ENCODE measurements at regions not wholly inside any gene's neighbourhood (a gene's known extent, or its start where the extent isn't known, plus 50 kb on each side); places are given as distances from the start of the nearest gene placed in this dataset.
"Not testable (repeated sequence)": the region's sequence is repeated elsewhere in the genome, so short reads cannot be mapped to it uniquely, and the experiment has no call there.

- H3K27me3 Mint-ChIP-seq; ATAC-seq; H3K27me3 ChIP-seq (ENCODE audit: control insufficient read depth in 2 of 2, insufficient read depth in 2 of 2, low read length in 2 of 2); H3K9me3 ChIP-seq (ENCODE audit: control insufficient read depth in 2 of 3, low read length in 3 of 3); H3K4me3 Mint-ChIP-seq; CTCF ChIA-PET; intact Hi-C loops (cut with micrococcal nuclease); H3K36me3 ChIP-seq (ENCODE audit: control insufficient read depth in 2 of 3, insufficient read depth in 3 of 3, low read length in 3 of 3); DNase-seq; H3K4me1 ChIP-seq (ENCODE audit: control insufficient read depth in 2 of 2, insufficient read depth in 2 of 2, low read length in 2 of 2); H3K27ac Mint-ChIP-seq; POLR2A ChIA-PET; H3K4me3 ChIP-seq (ENCODE audit: low read length); H3K36me3 Mint-ChIP-seq; H3K27ac ChIP-seq (ENCODE audit: low read depth, low read length): not testable (repeated sequence)
- peaks cover 0 to 12% (median 4%) of the 10 kb centered on the region in 11 donors for H3K9me3 Mint-ChIP-seq
- H3K4me1 Mint-ChIP-seq: peaks cover 0 to 12% (median 7%) of the 10 kb centered on the region in 7 donors
Observed at GRCh38 chr1:45272267-45272666, 54.4 kb upstream of the HPDL start.

GRCh38 chr1:45272913-45273371 lies 53.8 kb upstream of the HPDL start:
- Mint-ChIP-seq H3K9me3 (peaks cover 0 to 12% (median 4%) of the 10 kb centered on the region in 11 donors), H3K4me1 (peaks cover 0 to 12% (median 7%) of the 10 kb centered on the region in 7 donors), H3K4me3 (no peak overlapping the region), H3K36me3 (peaks cover 0 to 6% (median 5%) of the 10 kb centered on the region in 5 donors), H3K27ac (no peak overlapping the region), H3K27me3 (no peaks in the 10 kb centered on the region)
- ATAC-seq: peak; percentile 57
- ChIA-PET CTCF (no interaction called here), POLR2A (no interaction called here)
- no peak for DNase-seq
- Histone ChIP-seq H3K9me3 (ENCODE audit: control insufficient read depth in 2 of 3, low read length in 3 of 3) (no peaks in the 10 kb centered on the region), H3K4me1 (ENCODE audit: control insufficient read depth in 2 of 2, insufficient read depth in 2 of 2, low read length in 2 of 2) (no peaks in the 10 kb centered on the region), H3K36me3 (ENCODE audit: control insufficient read depth in 2 of 3, insufficient read depth in 3 of 3, low read length in 3 of 3) (no peaks in the 10 kb centered on the region), H3K27ac (ENCODE audit: low read depth, low read length) (no peak overlapping the region), H3K4me3 (ENCODE audit: low read length) (no peak overlapping the region), H3K27me3 (ENCODE audit: control insufficient read depth in 2 of 2, insufficient read depth in 2 of 2, low read length in 2 of 2) (no peaks in the 10 kb centered on the region)
- intact Hi-C loops (cut with micrococcal nuclease): no loop called here

GRCh38 chr1:45275054-45275453 lies 51.6 kb upstream of the HPDL start:
- no peak overlapping the region for H3K27ac Mint-ChIP-seq
- CTCF ChIA-PET: no interaction called here
- H3K27ac ChIP-seq (ENCODE audit: low read depth, low read length): no peak overlapping the region
- no peak overlapping the region for H3K4me3 ChIP-seq (ENCODE audit: low read length)
- peaks cover 0 to 12% (median 4%) of the 10 kb centered on the region in 11 donors for H3K9me3 Mint-ChIP-seq
- H3K4me1 ChIP-seq (ENCODE audit: control insufficient read depth in 2 of 2, insufficient read depth in 2 of 2, low read length in 2 of 2): no peaks in the 10 kb centered on the region
- H3K4me3 Mint-ChIP-seq: no peak overlapping the region
- H3K9me3 ChIP-seq (ENCODE audit: control insufficient read depth in 2 of 3, low read length in 3 of 3): no peaks in the 10 kb centered on the region
- ATAC-seq: no peak
- H3K27me3 ChIP-seq (ENCODE audit: control insufficient read depth in 2 of 2, insufficient read depth in 2 of 2, low read length in 2 of 2): no peaks in the 10 kb centered on the region
- peaks cover 0 to 6% (median 0%) of the 10 kb centered on the region in 5 donors for H3K27me3 Mint-ChIP-seq
- H3K36me3 Mint-ChIP-seq: peaks cover 0 to 6% (median 5%) of the 10 kb centered on the region in 5 donors
- no peaks in the 10 kb centered on the region for H3K36me3 ChIP-seq (ENCODE audit: control insufficient read depth in 2 of 3, insufficient read depth in 3 of 3, low read length in 3 of 3)
- no peak for DNase-seq
- peaks cover 0 to 12% (median 7%) of the 10 kb centered on the region in 7 donors for H3K4me1 Mint-ChIP-seq
- intact Hi-C loops (cut with micrococcal nuclease): no loop called here
- POLR2A ChIA-PET: no interaction called here
